ENCODE measurements at regions not wholly inside any gene's neighbourhood (a gene's known extent, or its start where the extent isn't known, plus 50 kb on each side); places are given as distances from the start of the nearest gene placed in this dataset.

DNA sequence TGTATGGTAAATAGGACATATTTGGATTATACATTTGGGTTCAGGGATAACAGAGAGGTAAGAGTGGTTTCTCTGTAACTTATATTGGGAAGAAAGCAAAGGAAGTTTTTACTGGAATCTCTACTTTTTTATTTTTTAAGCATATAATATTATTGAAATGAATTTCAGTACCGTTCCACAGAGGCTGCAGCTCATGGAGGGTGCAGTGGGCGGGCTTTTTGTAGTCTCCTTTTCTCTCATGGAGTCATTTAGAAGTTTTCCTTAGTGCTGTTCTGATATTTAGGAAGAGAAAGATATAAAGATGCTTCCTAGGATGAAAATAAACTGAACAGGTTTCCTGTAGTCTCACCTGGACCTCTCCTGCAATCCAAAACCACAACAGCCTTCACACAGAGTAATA lies 1153.3 kb upstream of the TMEFF2 start:
- TF ChIP-seq DR1 (CRISPR knock-in tag; IDR thresholded peaks at IDR 0.05) (no peak), POLR2A (IDR thresholded peaks at IDR 0.05; ENCODE audit: insufficient read depth in 1 of 2, low read depth in 2 of 2, low read length in 2 of 2) (no peak), SMARCE1 (IDR thresholded peaks at IDR 0.05; ENCODE audit: borderline replicate concordance) (no peak), MAFG (CRISPR knock-in tag; IDR thresholded peaks at IDR 0.05) (no peak)
- TF ChIP-seq, protein P1, sequence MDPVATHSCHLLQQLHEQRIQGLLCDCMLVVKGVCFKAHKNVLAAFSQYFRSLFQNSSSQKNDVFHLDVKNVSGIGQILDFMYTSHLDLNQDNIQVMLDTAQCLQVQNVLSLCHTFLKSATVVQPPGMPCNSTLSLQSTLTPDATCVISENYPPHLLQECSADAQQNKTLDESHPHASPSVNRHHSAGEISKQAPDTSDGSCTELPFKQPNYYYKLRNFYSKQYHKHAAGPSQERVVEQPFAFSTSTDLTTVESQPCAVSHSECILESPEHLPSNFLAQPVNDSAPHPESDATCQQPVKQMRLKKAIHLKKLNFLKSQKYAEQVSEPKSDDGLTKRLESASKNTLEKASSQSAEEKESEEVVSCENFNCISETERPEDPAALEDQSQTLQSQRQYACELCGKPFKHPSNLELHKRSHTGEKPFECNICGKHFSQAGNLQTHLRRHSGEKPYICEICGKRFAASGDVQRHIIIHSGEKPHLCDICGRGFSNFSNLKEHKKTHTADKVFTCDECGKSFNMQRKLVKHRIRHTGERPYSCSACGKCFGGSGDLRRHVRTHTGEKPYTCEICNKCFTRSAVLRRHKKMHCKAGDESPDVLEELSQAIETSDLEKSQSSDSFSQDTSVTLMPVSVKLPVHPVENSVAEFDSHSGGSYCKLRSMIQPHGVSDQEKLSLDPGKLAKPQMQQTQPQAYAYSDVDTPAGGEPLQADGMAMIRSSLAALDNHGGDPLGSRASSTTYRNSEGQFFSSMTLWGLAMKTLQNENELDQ (CRISPR knock-in tag; IDR thresholded peaks at IDR 0.05; ENCODE audit: borderline replicate concordance): no peak
- TF ChIP-seq, protein P2, sequence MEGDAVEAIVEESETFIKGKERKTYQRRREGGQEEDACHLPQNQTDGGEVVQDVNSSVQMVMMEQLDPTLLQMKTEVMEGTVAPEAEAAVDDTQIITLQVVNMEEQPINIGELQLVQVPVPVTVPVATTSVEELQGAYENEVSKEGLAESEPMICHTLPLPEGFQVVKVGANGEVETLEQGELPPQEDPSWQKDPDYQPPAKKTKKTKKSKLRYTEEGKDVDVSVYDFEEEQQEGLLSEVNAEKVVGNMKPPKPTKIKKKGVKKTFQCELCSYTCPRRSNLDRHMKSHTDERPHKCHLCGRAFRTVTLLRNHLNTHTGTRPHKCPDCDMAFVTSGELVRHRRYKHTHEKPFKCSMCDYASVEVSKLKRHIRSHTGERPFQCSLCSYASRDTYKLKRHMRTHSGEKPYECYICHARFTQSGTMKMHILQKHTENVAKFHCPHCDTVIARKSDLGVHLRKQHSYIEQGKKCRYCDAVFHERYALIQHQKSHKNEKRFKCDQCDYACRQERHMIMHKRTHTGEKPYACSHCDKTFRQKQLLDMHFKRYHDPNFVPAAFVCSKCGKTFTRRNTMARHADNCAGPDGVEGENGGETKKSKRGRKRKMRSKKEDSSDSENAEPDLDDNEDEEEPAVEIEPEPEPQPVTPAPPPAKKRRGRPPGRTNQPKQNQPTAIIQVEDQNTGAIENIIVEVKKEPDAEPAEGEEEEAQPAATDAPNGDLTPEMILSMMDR (CRISPR knock-in tag; IDR thresholded peaks at IDR 0.05): no peak
- TF ChIP-seq, protein P3, sequence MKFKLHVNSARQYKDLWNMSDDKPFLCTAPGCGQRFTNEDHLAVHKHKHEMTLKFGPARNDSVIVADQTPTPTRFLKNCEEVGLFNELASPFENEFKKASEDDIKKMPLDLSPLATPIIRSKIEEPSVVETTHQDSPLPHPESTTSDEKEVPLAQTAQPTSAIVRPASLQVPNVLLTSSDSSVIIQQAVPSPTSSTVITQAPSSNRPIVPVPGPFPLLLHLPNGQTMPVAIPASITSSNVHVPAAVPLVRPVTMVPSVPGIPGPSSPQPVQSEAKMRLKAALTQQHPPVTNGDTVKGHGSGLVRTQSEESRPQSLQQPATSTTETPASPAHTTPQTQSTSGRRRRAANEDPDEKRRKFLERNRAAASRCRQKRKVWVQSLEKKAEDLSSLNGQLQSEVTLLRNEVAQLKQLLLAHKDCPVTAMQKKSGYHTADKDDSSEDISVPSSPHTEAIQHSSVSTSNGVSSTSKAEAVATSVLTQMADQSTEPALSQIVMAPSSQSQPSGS (CRISPR knock-in tag; IDR thresholded peaks at IDR 0.05): no peak
- TF ChIP-seq, protein P4, sequence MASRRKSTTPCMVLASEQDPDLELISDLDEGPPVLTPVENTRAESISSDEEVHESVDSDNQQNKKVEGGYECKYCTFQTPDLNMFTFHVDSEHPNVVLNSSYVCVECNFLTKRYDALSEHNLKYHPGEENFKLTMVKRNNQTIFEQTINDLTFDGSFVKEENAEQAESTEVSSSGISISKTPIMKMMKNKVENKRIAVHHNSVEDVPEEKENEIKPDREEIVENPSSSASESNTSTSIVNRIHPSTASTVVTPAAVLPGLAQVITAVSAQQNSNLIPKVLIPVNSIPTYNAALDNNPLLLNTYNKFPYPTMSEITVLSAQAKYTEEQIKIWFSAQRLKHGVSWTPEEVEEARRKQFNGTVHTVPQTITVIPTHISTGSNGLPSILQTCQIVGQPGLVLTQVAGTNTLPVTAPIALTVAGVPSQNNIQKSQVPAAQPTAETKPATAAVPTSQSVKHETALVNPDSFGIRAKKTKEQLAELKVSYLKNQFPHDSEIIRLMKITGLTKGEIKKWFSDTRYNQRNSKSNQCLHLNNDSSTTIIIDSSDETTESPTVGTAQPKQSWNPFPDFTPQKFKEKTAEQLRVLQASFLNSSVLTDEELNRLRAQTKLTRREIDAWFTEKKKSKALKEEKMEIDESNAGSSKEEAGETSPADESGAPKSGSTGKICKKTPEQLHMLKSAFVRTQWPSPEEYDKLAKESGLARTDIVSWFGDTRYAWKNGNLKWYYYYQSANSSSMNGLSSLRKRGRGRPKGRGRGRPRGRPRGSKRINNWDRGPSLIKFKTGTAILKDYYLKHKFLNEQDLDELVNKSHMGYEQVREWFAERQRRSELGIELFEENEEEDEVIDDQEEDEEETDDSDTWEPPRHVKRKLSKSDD (CRISPR knock-in tag; IDR thresholded peaks at IDR 0.05; ENCODE audit: low read depth): no peak
- TF ChIP-seq, protein P5, sequence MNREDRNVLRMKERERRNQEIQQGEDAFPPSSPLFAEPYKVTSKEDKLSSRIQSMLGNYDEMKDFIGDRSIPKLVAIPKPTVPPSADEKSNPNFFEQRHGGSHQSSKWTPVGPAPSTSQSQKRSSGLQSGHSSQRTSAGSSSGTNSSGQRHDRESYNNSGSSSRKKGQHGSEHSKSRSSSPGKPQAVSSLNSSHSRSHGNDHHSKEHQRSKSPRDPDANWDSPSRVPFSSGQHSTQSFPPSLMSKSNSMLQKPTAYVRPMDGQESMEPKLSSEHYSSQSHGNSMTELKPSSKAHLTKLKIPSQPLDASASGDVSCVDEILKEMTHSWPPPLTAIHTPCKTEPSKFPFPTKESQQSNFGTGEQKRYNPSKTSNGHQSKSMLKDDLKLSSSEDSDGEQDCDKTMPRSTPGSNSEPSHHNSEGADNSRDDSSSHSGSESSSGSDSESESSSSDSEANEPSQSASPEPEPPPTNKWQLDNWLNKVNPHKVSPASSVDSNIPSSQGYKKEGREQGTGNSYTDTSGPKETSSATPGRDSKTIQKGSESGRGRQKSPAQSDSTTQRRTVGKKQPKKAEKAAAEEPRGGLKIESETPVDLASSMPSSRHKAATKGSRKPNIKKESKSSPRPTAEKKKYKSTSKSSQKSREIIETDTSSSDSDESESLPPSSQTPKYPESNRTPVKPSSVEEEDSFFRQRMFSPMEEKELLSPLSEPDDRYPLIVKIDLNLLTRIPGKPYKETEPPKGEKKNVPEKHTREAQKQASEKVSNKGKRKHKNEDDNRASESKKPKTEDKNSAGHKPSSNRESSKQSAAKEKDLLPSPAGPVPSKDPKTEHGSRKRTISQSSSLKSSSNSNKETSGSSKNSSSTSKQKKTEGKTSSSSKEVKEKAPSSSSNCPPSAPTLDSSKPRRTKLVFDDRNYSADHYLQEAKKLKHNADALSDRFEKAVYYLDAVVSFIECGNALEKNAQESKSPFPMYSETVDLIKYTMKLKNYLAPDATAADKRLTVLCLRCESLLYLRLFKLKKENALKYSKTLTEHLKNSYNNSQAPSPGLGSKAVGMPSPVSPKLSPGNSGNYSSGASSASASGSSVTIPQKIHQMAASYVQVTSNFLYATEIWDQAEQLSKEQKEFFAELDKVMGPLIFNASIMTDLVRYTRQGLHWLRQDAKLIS (CRISPR knock-in tag; IDR thresholded peaks at IDR 0.05): no peak
